NB4 (cell line): ENCODE measurements at regions not wholly inside any gene's neighbourhood (a gene's known extent, or its start where the extent isn't known, plus 50 kb on each side); places are given as distances from the start of the nearest gene placed in this dataset.

Experiments used
- MAX ChIP-seq: IDR thresholded peaks from 2 replicates; pipeline ENCODE4 v1.6.1; 2011; ENCODE audit warnings: low read depth, low read length
- POLR2A ChIP-seq: IDR thresholded peaks from 2 replicates; pipeline ENCODE4 v1.6.1; 2011; ENCODE audit warnings: mild to moderate bottlenecking; ENCODE audit not compliant: insufficient read length; ENCODE audit errors: extremely low read depth
- TF ChIP-seq, protein P1 (sequence below): IDR thresholded peaks from one replicate; pipeline ENCODE4 v1.5.1; 2012; ENCODE audit warnings: low read depth, low read length

GRCh38 chr1:80624682-80625081, 1176.1 kb upstream of the ADGRL2 start:
- TF ChIP-seq, protein P1, sequence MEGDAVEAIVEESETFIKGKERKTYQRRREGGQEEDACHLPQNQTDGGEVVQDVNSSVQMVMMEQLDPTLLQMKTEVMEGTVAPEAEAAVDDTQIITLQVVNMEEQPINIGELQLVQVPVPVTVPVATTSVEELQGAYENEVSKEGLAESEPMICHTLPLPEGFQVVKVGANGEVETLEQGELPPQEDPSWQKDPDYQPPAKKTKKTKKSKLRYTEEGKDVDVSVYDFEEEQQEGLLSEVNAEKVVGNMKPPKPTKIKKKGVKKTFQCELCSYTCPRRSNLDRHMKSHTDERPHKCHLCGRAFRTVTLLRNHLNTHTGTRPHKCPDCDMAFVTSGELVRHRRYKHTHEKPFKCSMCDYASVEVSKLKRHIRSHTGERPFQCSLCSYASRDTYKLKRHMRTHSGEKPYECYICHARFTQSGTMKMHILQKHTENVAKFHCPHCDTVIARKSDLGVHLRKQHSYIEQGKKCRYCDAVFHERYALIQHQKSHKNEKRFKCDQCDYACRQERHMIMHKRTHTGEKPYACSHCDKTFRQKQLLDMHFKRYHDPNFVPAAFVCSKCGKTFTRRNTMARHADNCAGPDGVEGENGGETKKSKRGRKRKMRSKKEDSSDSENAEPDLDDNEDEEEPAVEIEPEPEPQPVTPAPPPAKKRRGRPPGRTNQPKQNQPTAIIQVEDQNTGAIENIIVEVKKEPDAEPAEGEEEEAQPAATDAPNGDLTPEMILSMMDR, result no peak
- TF ChIP-seq POLR2A (no peak), MAX (no peak)
